ENCODE measurements at regions not wholly inside any gene's neighbourhood (a gene's known extent, or its start where the extent isn't known, plus 50 kb on each side); places are given as distances from the start of the nearest gene placed in this dataset.

- TF ChIP-seq CTCF (IDR thresholded peaks at IDR 0.05; ENCODE audit: insufficient read depth, low read depth, low read length) (no peak), EZH2 (IDR thresholded peaks at IDR 0.05; ENCODE audit: insufficient read depth, low read length) (no peak)
Measured at GRCh38 chr6:132061381-132061780, 110.2 kb upstream of the CCN2 start.
